IPS-15b (cell line): ENCODE measurements at regions not wholly inside any gene's neighbourhood (a gene's known extent, or its start where the extent isn't known, plus 50 kb on each side); places are given as distances from the start of the nearest gene placed in this dataset.

Source experiments
- H3K27me3 ChIP-seq: one replicate; pipeline ENCODE4 v1.6.1; 2013; ENCODE audit warnings: low read length; ENCODE audit not compliant: control insufficient read depth, insufficient read depth
- H3K36me3 ChIP-seq: one replicate; pipeline ENCODE4 v1.6.1; 2013; ENCODE audit warnings: low read length; ENCODE audit not compliant: control insufficient read depth, insufficient read depth
- H3K4me1 ChIP-seq: one replicate; pipeline ENCODE4 v1.6.1; 2013; ENCODE audit warnings: mild to moderate bottlenecking, low read length; ENCODE audit not compliant: control insufficient read depth, insufficient read depth
- H3K4me3 ChIP-seq: one replicate; pipeline ENCODE4 v1.5.1; 2013; ENCODE audit warnings: low read depth, low read length
- H3K9ac ChIP-seq: one replicate; pipeline ENCODE4 v1.6.1; 2013; ENCODE audit warnings: low read depth, mild to moderate bottlenecking, low read length
- H3K9me3 ChIP-seq: one replicate; pipeline ENCODE4 v1.6.1; 2013; ENCODE audit warnings: mild to moderate bottlenecking, low read length; ENCODE audit not compliant: control insufficient read depth, insufficient read depth

DNA sequence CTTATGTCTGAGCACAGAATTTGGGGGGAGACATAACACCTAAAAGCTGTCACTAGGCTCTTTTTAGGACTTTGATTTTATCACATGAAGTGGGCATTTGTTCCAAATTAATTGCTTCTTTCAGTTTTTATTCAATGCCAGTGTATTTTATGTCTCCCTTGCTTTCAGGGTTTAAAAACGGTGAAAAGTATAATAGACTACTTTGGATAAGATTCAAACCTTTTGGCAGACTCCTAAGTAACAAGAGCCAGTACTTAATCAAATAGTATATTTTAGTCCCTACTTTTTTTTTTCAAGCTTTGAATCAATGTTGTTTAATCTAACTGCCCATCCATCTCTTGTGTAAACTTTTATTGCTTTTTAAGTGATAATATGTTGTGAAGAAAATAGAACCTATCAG, 847.2 kb upstream of the DPPA4 start:
- no peak overlapping the region for H3K9ac ChIP-seq
- no peaks in the 10 kb centered on the region for H3K27me3 ChIP-seq
- no peaks in the 10 kb centered on the region for H3K4me1 ChIP-seq
- no peaks in the 10 kb centered on the region for H3K9me3 ChIP-seq
- no peaks in the 10 kb centered on the region for H3K36me3 ChIP-seq
- H3K4me3 ChIP-seq = no peak overlapping the region

DNA sequence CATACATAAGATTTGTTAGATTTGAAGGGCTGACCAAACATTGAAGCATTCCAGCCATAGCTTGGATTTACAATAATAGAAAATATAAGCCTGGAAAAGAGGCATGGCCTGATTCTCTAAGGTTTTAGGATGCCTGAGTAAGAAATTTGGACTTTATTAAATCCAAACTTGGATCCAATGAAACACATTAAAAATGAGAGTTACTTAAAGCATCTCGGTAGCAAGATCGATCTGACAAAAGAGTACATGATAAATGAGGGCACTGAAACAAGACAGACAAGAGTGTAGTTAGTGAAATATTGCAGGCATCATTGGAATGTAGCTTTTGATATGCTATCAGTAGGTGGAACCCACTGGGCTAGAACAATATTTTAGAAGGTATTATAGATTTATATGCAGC, 855.7 kb upstream of the DPPA4 start:
- Histone ChIP-seq H3K4me1 (no peaks in the 10 kb centered on the region), H3K27me3 (no peaks in the 10 kb centered on the region), H3K4me3 (no peak overlapping the region), H3K9me3 (no peaks in the 10 kb centered on the region), H3K36me3 (no peaks in the 10 kb centered on the region), H3K9ac (no peak overlapping the region)

DNA sequence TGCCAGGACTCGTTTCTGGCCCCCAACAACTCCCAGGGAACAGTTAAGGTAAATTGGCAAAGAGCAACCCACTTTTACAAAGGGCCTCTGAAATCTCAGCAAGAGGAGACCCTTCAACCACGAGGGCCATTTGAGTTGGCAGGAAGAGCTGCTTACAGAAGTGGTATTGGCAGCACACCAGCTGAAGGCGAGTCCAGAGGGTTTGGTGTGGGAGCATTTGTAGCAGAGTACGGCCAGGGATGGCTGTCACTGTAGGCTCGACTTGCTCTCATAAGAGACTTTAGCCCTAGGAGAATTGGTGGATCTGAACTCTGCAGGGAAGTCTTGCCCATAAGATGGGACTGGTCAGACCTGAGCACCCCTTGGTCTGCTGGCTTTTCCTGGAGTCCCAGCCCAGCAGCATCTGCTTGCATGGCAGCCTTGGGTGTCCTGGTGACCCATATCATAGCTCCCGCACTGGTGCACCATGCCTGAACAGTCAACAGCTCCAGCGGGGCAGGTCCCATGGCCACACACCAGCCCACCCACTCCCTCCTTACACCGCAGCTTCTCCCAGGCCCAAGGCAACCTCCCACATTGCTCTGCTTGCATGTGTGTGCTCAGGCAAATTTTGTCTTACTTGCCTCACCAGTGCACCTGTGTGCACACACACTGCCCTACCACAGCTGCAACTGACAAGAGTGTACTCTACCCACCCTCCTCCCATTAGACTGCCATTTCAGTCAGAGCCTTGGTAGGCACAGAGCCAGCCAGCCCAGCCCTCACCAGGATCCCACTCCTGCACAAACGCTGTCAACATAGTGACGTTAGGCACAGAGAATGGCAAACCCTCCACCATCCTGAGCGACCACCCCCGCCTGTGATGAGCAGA, 861.6 kb upstream of the DPPA4 start:
- Histone ChIP-seq H3K4me1 (no peaks in the 10 kb centered on the region), H3K27me3 (no peaks in the 10 kb centered on the region), H3K36me3 (no peaks in the 10 kb centered on the region), H3K9me3 (no peaks in the 10 kb centered on the region), H3K9ac (no peak overlapping the region), H3K4me3 (no peak overlapping the region)

DNA sequence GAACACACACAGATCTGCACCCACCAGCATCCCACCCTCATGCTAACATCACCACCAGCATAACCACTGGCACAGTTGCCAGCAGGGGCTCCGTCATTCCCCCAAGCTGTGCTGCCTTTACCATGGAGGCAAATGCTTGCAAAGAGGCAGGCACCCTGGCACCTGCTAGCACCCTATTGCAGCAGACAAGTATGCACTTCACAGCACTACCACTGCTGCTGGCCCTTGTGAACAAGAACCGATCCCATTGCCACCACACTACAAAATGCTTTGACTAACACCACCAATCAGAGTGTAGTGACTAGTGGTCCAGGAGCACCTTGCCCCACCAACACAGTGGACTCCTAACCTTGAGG, 862.2 kb upstream of the DPPA4 start:
- H3K36me3 ChIP-seq = no peaks in the 10 kb centered on the region
- H3K9me3 ChIP-seq = no peaks in the 10 kb centered on the region
- H3K27me3 ChIP-seq = no peaks in the 10 kb centered on the region
- H3K4me3 ChIP-seq = no peak overlapping the region
- H3K9ac ChIP-seq = no peak overlapping the region
- H3K4me1 ChIP-seq = no peaks in the 10 kb centered on the region

DNA sequence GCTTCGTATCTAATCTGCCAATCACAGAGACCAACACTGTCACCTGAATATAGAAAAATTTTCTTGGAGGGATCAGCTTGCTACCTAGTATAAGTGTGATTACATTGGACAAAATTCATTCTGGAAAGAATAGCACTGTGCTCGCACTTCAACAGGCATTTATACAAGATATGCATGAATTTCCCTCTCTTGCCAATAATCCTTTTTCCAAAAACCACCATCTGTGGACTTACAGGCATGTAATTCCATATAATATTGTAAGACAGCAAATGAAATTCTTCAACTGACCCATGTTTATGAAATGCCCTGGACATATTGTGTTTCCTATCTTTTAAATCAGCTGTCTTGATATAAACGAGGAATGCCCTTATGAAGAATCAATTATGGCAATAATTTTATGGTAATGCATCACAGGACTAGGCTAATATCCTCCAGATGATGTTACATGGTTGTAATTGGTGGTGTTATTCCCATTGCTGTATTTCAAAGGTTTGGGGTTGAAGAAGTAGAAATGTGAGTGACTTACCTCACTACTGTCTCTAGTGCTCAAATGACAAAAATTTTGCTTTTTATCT, 861.4 kb upstream of the NECTIN3 start:
- Histone ChIP-seq H3K9me3 (no peaks in the 10 kb centered on the region), H3K4me3 (no peak overlapping the region), H3K27me3 (no peaks in the 10 kb centered on the region), H3K4me1 (no peaks in the 10 kb centered on the region), H3K9ac (no peak overlapping the region), H3K36me3 (no peaks in the 10 kb centered on the region)

DNA sequence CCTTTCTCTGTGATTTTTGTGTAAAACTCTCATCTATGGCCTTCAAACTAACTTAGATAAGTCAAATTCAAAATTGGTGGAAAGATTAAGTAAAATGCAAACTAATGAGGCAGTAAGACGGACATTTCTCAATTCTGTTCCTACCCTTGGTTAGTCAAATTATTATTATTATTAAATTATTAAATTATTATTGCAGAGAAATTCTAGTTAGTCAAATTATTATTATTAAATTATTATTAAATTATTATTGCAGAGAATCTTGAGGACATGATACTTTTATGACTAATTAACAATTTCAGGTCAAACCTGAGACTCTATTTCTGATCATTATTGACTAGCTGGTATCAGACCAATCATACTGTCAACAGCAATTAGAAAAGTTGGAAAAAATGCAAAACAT, 845.0 kb upstream of the NECTIN3 start:
- Histone ChIP-seq H3K9me3 (no peaks in the 10 kb centered on the region), H3K4me3 (no peak overlapping the region), H3K4me1 (no peaks in the 10 kb centered on the region), H3K27me3 (no peaks in the 10 kb centered on the region), H3K9ac (no peak overlapping the region), H3K36me3 (no peaks in the 10 kb centered on the region)

DNA sequence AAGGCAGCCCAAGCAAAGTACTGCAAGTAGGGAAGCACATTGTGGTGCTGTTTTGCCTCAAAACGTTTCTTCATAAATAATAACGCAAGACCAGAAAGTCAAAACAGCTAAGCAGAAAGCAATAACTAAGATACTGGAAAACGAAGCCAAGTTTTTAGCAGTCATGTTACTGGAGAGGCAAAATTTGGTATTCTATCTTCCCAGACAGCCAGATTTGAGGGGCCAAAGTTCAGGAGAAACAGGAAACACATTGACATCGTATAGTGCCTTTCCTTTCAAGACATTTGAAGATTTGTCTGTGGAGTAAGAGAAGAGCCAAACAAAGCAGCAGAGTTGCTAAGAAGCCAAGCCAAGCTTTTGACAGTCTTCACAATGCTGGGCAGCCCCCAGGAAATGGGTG, 843.6 kb upstream of the NECTIN3 start:
- Histone ChIP-seq H3K9ac (no peak overlapping the region), H3K27me3 (no peaks in the 10 kb centered on the region), H3K4me1 (no peaks in the 10 kb centered on the region), H3K9me3 (no peaks in the 10 kb centered on the region), H3K36me3 (no peaks in the 10 kb centered on the region), H3K4me3 (no peak overlapping the region)

DNA sequence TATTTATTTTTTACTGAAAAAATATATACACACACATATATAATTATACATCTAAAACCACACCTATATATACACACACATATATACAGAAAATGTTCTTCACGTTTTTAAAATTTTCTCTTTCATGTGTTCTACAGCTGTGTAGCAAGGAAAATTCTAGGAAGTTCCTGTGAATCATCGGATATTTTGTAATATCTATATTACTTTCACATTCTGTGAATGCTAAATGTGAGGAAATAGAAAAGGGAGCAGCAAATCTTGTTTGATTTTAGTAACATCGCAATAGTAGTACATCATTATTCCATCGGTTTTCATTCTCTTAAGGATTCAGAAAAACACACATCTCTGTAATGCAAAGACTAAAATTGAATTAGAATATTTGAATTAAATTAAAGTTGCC, 836.8 kb upstream of the NECTIN3 start:
- no peak overlapping the region for H3K9ac ChIP-seq
- H3K9me3 ChIP-seq = no peaks in the 10 kb centered on the region
- no peaks in the 10 kb centered on the region for H3K36me3 ChIP-seq
- H3K4me1 ChIP-seq = peaks cover 7% of the 10 kb centered on the region
- H3K4me3 ChIP-seq = no peak overlapping the region
- no peaks in the 10 kb centered on the region for H3K27me3 ChIP-seq

DNA sequence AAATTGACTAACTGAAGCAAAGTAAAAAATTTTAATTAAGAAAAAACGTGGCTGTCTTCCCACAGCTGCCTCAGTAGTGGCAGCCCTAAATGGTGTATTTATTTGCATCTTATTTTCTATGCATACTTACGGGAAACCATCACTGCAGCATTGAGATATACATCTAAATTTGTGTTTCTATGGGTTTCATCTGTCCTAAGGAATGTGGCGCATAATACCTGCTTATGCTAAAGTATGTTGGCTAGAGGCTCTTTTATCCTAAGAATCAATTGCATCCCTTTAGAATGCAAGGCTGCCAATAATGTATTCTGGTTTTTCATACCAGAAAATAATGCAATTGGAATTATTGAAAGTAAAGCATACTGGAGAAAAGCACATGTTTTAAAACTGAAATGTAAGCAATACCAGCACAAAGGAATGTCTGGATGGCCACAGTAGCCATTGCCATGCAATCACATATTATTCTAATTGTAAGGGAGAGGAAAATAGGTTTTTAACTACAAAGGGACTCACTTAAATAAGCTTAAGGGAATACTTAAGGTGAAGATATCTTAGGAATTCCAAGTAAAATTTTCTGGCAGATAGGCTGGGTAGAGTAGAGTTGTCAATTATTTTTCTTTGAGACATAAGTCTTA, 834.5 kb upstream of the NECTIN3 start:
- H3K4me1 ChIP-seq = peaks cover 7% of the 10 kb centered on the region
- no peaks in the 10 kb centered on the region for H3K9me3 ChIP-seq
- H3K4me3 ChIP-seq = no peak overlapping the region
- H3K9ac ChIP-seq = no peak overlapping the region
- H3K36me3 ChIP-seq = no peaks in the 10 kb centered on the region
- no peaks in the 10 kb centered on the region for H3K27me3 ChIP-seq

DNA sequence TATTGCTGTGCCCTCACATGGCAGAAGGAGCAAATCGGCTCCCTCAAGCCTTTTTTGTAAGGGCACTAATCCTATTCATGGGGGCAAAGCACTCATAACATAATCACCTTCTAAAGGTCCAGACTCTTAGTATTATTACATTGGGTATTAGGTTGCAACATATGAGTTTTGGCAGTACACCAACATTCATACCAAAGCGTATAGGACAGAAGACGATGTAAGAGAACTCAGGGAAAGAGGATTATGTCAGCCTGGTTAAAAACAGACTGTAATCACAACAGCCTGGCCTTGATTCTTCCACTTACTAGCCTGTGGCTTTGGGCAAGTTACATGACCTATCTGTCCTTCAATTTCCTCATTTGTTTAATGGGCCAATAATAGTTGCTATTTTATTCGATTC, 828.5 kb upstream of the NECTIN3 start:
- H3K9ac ChIP-seq = no peak overlapping the region

DNA sequence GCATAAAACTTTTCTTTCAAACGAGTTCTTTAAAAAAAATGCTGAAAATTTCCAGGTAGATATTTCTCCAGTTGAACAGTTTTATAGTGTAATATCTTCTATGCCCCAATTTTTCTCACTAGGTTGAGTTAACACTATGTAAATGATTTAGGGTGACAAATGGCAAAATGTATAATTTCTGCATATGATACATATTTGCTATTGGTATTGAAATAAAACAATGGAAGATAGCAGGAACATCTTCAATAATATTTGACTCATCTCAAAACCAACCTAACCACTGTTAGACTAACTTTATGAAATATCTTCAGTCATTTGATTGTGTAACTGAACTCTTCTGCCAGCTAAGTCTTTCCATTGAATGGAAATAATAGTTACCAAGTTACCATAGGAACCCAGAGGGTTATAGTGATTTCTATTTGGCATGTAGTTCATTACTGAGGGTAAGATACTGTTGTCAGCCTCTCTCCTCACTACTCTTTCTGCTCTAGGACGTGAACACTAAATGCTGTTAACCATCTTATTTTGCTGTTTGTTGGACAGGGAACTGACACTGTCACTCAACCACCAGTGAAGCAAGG, 824.7 kb upstream of the NECTIN3 start:
- Histone ChIP-seq H3K9me3 (no peaks in the 10 kb centered on the region), H3K4me3 (no peak overlapping the region), H3K9ac (no peak overlapping the region), H3K4me1 (no peaks in the 10 kb centered on the region), H3K36me3 (no peaks in the 10 kb centered on the region), H3K27me3 (no peaks in the 10 kb centered on the region)

More for the DNA sequence above, 828.5 kb upstream of the NECTIN3 start:
- no peaks in the 10 kb centered on the region for H3K4me1 ChIP-seq
- no peaks in the 10 kb centered on the region for H3K27me3 ChIP-seq
- no peaks in the 10 kb centered on the region for H3K9me3 ChIP-seq
- H3K36me3 ChIP-seq = no peaks in the 10 kb centered on the region
- H3K4me3 ChIP-seq = no peak overlapping the region

DNA sequence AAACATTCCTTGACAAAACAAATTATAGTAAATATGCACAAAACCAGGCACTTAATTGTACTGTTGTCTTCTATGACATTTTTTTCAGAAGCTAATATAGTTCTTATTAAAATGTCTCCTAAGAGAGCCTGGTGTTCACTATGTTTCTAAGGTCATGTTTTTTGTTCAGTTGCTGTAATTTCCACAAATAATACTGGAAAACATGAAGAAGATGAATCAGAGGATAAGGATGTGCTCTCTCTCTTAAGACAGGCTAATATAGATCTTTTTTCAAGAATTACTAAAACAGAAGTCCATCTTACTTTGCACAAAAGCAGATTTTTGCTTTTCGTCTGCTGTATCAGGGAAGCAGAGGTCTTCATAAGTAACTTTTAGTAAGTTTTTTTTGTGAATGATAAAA, 823.0 kb upstream of the NECTIN3 start:
- no peaks in the 10 kb centered on the region for H3K9me3 ChIP-seq
- H3K4me3 ChIP-seq = no peak overlapping the region
- no peaks in the 10 kb centered on the region for H3K27me3 ChIP-seq
- no peak overlapping the region for H3K9ac ChIP-seq
- H3K36me3 ChIP-seq = no peaks in the 10 kb centered on the region
- H3K4me1 ChIP-seq = no peaks in the 10 kb centered on the region
